ENCODE measurements at regions not wholly inside any gene's neighbourhood (a gene's known extent, or its start where the extent isn't known, plus 50 kb on each side); places are given as distances from the start of the nearest gene placed in this dataset.

DNA sequence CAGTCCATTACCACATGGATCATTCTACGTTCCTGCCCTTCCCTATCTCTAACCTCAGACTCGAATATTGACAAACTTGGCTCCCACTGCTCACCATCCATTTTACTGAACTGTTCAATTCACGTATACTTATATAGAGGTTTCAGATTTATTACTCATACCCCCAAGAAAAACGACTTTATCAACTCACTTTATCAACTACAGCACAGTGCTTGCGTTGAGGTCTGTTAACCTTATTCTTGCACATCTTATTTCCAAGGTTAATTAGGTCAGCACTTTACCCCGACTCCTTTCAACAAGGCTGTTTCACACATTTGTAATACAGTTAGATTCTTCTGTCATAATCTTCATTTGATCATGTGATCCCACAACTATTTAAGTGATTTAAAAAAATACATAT is 162.3 kb upstream of the AHR start:
- no peak for DNase-seq (ENCODE audit: low spot score)
- TF ChIP-seq, protein P1, sequence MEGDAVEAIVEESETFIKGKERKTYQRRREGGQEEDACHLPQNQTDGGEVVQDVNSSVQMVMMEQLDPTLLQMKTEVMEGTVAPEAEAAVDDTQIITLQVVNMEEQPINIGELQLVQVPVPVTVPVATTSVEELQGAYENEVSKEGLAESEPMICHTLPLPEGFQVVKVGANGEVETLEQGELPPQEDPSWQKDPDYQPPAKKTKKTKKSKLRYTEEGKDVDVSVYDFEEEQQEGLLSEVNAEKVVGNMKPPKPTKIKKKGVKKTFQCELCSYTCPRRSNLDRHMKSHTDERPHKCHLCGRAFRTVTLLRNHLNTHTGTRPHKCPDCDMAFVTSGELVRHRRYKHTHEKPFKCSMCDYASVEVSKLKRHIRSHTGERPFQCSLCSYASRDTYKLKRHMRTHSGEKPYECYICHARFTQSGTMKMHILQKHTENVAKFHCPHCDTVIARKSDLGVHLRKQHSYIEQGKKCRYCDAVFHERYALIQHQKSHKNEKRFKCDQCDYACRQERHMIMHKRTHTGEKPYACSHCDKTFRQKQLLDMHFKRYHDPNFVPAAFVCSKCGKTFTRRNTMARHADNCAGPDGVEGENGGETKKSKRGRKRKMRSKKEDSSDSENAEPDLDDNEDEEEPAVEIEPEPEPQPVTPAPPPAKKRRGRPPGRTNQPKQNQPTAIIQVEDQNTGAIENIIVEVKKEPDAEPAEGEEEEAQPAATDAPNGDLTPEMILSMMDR (IDR thresholded peaks at IDR 0.05; ENCODE audit: extremely low read depth, missing control alignments) = no peak

- no peak for DNase-seq (ENCODE audit: low spot score)
- TF ChIP-seq, protein P1 (IDR thresholded peaks at IDR 0.05; ENCODE audit: extremely low read depth, missing control alignments) = no peak
Measured at GRCh38 chr7:17139081-17139480, 159.4 kb upstream of the AHR start.

DNA sequence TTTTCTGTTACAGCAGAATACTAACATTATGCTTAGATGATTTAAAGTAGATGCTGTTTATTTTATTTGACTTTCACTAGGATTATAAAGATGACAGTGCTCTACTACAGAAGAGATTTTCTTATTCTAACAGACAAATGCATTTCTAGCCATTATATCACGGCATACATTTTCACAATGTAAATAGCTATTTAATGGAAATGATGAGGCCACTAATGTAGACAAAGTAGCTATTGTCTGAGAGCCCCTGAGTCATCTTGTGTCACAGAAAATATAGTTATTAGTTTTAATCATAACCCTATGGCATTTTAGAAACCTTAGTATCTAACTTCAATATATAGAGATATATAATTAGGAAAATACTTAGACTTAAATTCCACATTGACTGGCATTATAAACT is 158.0 kb upstream of the AHR start:
- DNase-seq (ENCODE audit: low spot score) = no peak

GRCh38 chr7:17142831-17143541 is 155.5 kb upstream of the AHR start:
- DNase-seq (ENCODE audit: low spot score) = no peak
- TF ChIP-seq, protein P1 (IDR thresholded peaks at IDR 0.05; ENCODE audit: extremely low read depth, missing control alignments) = no peak

More for the DNA sequence above, 158.0 kb upstream of the AHR start:
- TF ChIP-seq, protein P1 (IDR thresholded peaks at IDR 0.05; ENCODE audit: extremely low read depth, missing control alignments) = no peak

GRCh38 chr7:17144322-17144721 is 154.1 kb upstream of the AHR start:
- TF ChIP-seq, protein P1 (IDR thresholded peaks at IDR 0.05; ENCODE audit: extremely low read depth, missing control alignments) = no peak
- DNase-seq (ENCODE audit: low spot score) = no peak

GRCh38 chr7:17146621-17147020 is 151.8 kb upstream of the AHR start:
- TF ChIP-seq, protein P1 (IDR thresholded peaks at IDR 0.05; ENCODE audit: extremely low read depth, missing control alignments) = no peak
- DNase-seq (ENCODE audit: low spot score) = no peak

GRCh38 chr7:17147409-17147808 is 151.0 kb upstream of the AHR start:
- no peak for DNase-seq (ENCODE audit: low spot score)
- TF ChIP-seq, protein P1 (IDR thresholded peaks at IDR 0.05; ENCODE audit: extremely low read depth, missing control alignments) = no peak

Measured in GM20000 (cell line).